Adrenal gland (tissue), 9 donors: ENCODE measurements at regions not wholly inside any gene's neighbourhood (a gene's known extent, or its start where the extent isn't known, plus 50 kb on each side); places are given as distances from the start of the nearest gene placed in this dataset.

Source experiments
- DNase-seq, 7 donors: peaks; one replicate each; pipeline ENCODE4 v3.0.0-alpha.2; 2019 to 2020
- H3K27ac ChIP-seq, 5 donors: fragments of 200-600 bp; sonication (generic) in 4 of 5; 1 replicate in 3 of 5; 2 replicates in 2 of 5; pipeline versions ENCODE4 v1.5.1 to v1.8.0; 2016 to 2020; ENCODE audit warnings: mild to moderate bottlenecking in 1 of 5
- H3K27me3 ChIP-seq: fragments of 200-600 bp; 2 replicates; pipeline ENCODE4 v1.8.0; 2021
- H3K36me3 ChIP-seq, 2 donors: fragments of 200-600 bp; replicated peaks in 1 of 2; 1 replicate in 1 of 2; 2 replicates in 1 of 2; pipeline versions ENCODE4 v1.5.1 to v1.8.0; 2018 to 2022
- H3K4me1 ChIP-seq, 2 donors: fragments of 200-600 bp; replicated peaks in 1 of 2; 1 replicate in 1 of 2; 2 replicates in 1 of 2; pipeline versions ENCODE4 v1.5.1 to v1.8.0; 2018 to 2021
- H3K4me3 ChIP-seq, 4 donors: fragments of 200-600 bp; sonication (generic) in 3 of 4; one replicate each; pipeline ENCODE4 v1.5.1; 2016 to 2018
- H3K9me3 ChIP-seq, 3 donors: fragments of 200-600 bp; sonication (generic) in 1 of 3; replicated peaks in 1 of 3; 1 replicate in 2 of 3; 2 replicates in 1 of 3; pipeline versions ENCODE4 v1.5.1 to v1.8.0; 2016 to 2021
- CTCF ChIP-seq, 6 experiments: fragments of 450-650 bp in 4 of 6; fragments of 200-600 bp in 2 of 6; sonication (generic) in 1 of 6; IDR thresholded peaks; 1 replicate in 5 of 6; 2 replicates in 1 of 6; pipeline versions ENCODE4 v1.5.1 to v1.8.0; 2016 to 2021; ENCODE audit warnings: antibody characterized with exemption in 6 of 6, mild to moderate bottlenecking in 2 of 6, moderate library complexity in 1 of 6
- POLR2A ChIP-seq, 2 donors: fragments of 450-650 bp; IDR thresholded peaks; one replicate each; pipeline ENCODE4 v1.6.1; 2017; ENCODE audit warnings: antibody characterized with exemption in 2 of 2, mild to moderate bottlenecking in 2 of 2, moderate library complexity in 1 of 2
- WGBS, 4 donors: extraction: QIAGEN DNeasy Blood & Tissue Kit in 2 of 4; methylation state at CpG; one replicate each; pipeline versions ENCODE4 v1.1.5 to v1.1.7; 2013 to 2017; 5-methylcytosine and 5-hydroxymethylcytosine counted together
- intact Hi-C, 2 donors: fragments of 100-400 bp; cut with DNase I; formaldehyde crosslinking; loops; one replicate each; pipeline versions ENCODE4 v1.14.1 to v1.15.0; 2022 to 2023
- donor health status: healthy with polysubstance abuse.
- donor health status: Bipolar disorder and iron deficiency.
- donor health status: DM: yes; HTN: yes; CAD: no.
- donor health status: DM: no; HTN: no; CAD: no.
- donor health status: DM: no; HTN: no; CAD: no.

- Histone ChIP-seq H3K27ac (no peak overlapping the region), H3K36me3 (no peaks in the 10 kb centered on the region), H3K4me1 (no peaks in the 10 kb centered on the region), H3K27me3 (no peaks in the 10 kb centered on the region), H3K9me3 (no peaks in the 10 kb centered on the region), H3K4me3 (no peak overlapping the region)
- TF ChIP-seq POLR2A (IDR thresholded peaks at IDR 0.05) (no peak), CTCF (IDR thresholded peaks at IDR 0.05) (no peak)
- DNase-seq = no peak
- intact Hi-C loops = no loop called here
- 85 to 91% (median 88%) methylated on average over 5 of the region's 5 CpGs for WGBS, 4 donors
Measured at GRCh38 chr10:7093368-7093767, 317.5 kb downstream of the SFMBT2 start.

- no peak for TF ChIP-seq CTCF (IDR thresholded peaks at IDR 0.05)
- no peak for TF ChIP-seq POLR2A (IDR thresholded peaks at IDR 0.05)
- 89 to 93% (median 92%) methylated on average over 7 of the region's 7 CpGs for WGBS, 4 donors
Measured at GRCh38 chr10:7092603-7093002, 318.2 kb downstream of the SFMBT2 start.

DNA sequence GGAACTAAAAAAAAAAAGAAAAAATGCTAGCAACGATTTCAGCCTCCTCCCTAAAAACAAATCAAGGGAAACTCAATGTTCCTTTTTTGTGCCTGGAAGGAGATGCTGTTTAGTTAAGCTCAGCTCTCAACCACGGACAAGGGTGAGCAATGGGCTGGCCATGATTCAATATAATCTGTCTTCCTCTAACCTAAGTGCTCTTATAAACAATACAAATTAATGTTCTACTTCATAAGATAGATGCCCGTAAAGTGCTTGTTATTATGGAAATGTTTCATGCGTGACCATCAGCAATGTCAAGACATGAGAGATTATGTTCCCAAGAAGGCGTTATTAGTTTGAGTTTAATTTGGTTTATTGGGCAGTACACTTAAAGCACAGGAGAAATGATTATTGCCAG lies 320.3 kb downstream of the SFMBT2 start:
- Histone ChIP-seq H3K27ac (peak overlapping the region in 1 of 5 donors; percentile 23), H3K4me3 (no peak overlapping the region), H3K36me3 (no peaks in the 10 kb centered on the region), H3K4me1 (peaks cover 0 to under 1% of the 10 kb centered on the region in 2 donors), H3K9me3 (no peaks in the 10 kb centered on the region), H3K27me3 (no peaks in the 10 kb centered on the region)
- intact Hi-C loops = no loop called here
- TF ChIP-seq POLR2A (IDR thresholded peaks at IDR 0.05) = no peak
- TF ChIP-seq CTCF (IDR thresholded peaks at IDR 0.05) = no peak
- 46 to 58% (median 52%) methylated on average over 5 of the region's 5 CpGs for WGBS, 4 donors
- DNase-seq = peak in 4 of 7 donors; percentile 13 to 57 (median 20)

More at GRCh38 chr10:7092603-7093002, 318.2 kb downstream of the SFMBT2 start:
- H3K36me3 ChIP-seq = no peaks in the 10 kb centered on the region
- no peak for DNase-seq
- intact Hi-C loops = no loop called here
- no peak overlapping the region for H3K4me3 ChIP-seq
- no peaks in the 10 kb centered on the region for H3K9me3 ChIP-seq
- no peak overlapping the region for H3K27ac ChIP-seq
- H3K27me3 ChIP-seq = no peaks in the 10 kb centered on the region
- no peaks in the 10 kb centered on the region for H3K4me1 ChIP-seq

DNA sequence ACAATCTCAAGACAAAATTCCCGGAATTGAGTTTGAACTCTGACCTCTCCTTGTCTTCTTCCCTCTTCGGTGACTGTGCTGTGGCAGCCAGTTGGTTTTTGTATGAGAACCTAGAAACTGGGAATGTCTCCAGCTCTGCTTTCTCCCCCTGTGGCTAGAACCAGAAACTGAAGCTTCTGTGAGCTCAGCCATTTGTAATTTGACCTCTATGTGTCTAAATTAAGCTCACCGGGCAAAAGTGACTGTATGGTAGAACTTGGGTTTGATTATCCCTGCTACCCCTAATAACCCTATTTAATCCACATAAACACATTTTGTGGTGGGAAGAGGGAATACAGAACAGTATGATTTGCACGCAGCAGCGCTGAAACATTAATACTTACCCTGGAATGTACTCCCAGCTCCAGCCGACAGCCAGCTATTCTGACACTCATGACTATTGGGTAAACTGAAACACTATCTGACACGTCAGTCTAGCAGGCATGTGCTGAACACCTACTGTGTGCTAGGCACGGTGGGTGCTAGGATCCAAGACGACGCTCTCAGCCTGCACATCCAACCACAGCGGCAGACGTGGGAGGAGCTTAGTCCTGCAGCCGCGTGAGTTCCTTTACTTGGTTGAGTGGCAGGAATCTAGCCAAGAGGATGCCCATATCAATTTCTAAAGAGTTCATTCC lies 324.8 kb downstream of the SFMBT2 start:
- TF ChIP-seq CTCF (IDR thresholded peaks at IDR 0.05) (peak in 5 of 6 experiments; percentile 9 to 27 (median 15)), POLR2A (IDR thresholded peaks at IDR 0.05) (no peak)
- WGBS, 4 donors = 71 to 74% (median 73%) methylated on average over 14 of the region's 14 CpGs
- Histone ChIP-seq H3K4me1 (peaks cover 0 to 14% of the 10 kb centered on the region in 2 donors), H3K27ac (peak overlapping the region in 2 of 5 donors; percentile 32 to 46), H3K36me3 (no peaks in the 10 kb centered on the region), H3K9me3 (no peaks in the 10 kb centered on the region), H3K4me3 (no peak overlapping the region), H3K27me3 (no peaks in the 10 kb centered on the region)
- DNase-seq = peak in 6 of 7 donors; percentile 22 to 57 (median 28)
- intact Hi-C loops = no loop called here
